ENCODE measurements at regions not wholly inside any gene's neighbourhood (a gene's known extent, or its start where the extent isn't known, plus 50 kb on each side); places are given as distances from the start of the nearest gene placed in this dataset.

- DNase-seq (ENCODE audit: low spot score) = no peak
These were observed 106.7 kb upstream of the MBL2 start for GRCh38 chr10:52879091-52879807.

GRCh38 chr10:52877451-52877850 lies 104.9 kb upstream of the MBL2 start:
- no peak for DNase-seq (ENCODE audit: low spot score)

- DNase-seq (ENCODE audit: low spot score) = no peak
These were observed 102.8 kb upstream of the MBL2 start for GRCh38 chr10:52875336-52875735.

- no peak for DNase-seq (ENCODE audit: low spot score)
These were observed 102.0 kb upstream of the MBL2 start for GRCh38 chr10:52874581-52874980.

- DNase-seq (ENCODE audit: low spot score) = no peak
These were observed 98.7 kb upstream of the MBL2 start for GRCh38 chr10:52871191-52871843.

- DNase-seq (ENCODE audit: low spot score) = no peak
These were observed 98.0 kb upstream of the MBL2 start for GRCh38 chr10:52870562-52870961.

GRCh38 chr10:52869864-52870263 lies 97.3 kb upstream of the MBL2 start:
- DNase-seq (ENCODE audit: low spot score) = no peak

- DNase-seq (ENCODE audit: low spot score) = no peak
These were observed 92.6 kb upstream of the MBL2 start for GRCh38 chr10:52865213-52865612.

- no peak for DNase-seq (ENCODE audit: low spot score)
These were observed 91.9 kb upstream of the MBL2 start for GRCh38 chr10:52864201-52865106.

GRCh38 chr10:52858722-52859121 lies 86.1 kb upstream of the MBL2 start:
- no peak for DNase-seq (ENCODE audit: low spot score)

GRCh38 chr10:52855546-52856325 lies 83.2 kb upstream of the MBL2 start:
- DNase-seq (ENCODE audit: low spot score) = no peak

GRCh38 chr10:52853704-52854103 lies 81.1 kb upstream of the MBL2 start:
- no peak for DNase-seq (ENCODE audit: low spot score)

GRCh38 chr10:52836816-52837215 lies 64.2 kb upstream of the MBL2 start:
- DNase-seq (ENCODE audit: low spot score) = no peak
